Fibroblast of mammary gland (primary cell): ENCODE measurements at regions not wholly inside any gene's neighbourhood (a gene's known extent, or its start where the extent isn't known, plus 50 kb on each side); places are given as distances from the start of the nearest gene placed in this dataset.
A peak's percentile ranks its signal among the peaks of the same experiment; 100 is the strongest.
"Not testable (repeated sequence)": the region's sequence is repeated elsewhere in the genome, so short reads cannot be mapped to it uniquely, and the experiment has no call there.

Experiments used
- DNase-seq: peaks from one replicate; pipeline ENCODE4 v3.0.0-alpha.2; 2010; ENCODE audit warnings: low read depth
- H3K4me3 ChIP-seq: 2 replicates; pipeline ENCODE4 v1.5.1; 2011; ENCODE audit warnings: low read depth, mild to moderate bottlenecking, low read length, moderate library complexity; ENCODE audit not compliant: control insufficient read depth
- TF ChIP-seq, protein P1 (sequence below): conservative IDR thresholded peaks from 2 replicates; pipeline ENCODE4 v1.5.1; 2011; ENCODE audit warnings: low read depth, low read length, inconsistent platforms; ENCODE audit not compliant: control insufficient read depth, insufficient read depth

DNA sequence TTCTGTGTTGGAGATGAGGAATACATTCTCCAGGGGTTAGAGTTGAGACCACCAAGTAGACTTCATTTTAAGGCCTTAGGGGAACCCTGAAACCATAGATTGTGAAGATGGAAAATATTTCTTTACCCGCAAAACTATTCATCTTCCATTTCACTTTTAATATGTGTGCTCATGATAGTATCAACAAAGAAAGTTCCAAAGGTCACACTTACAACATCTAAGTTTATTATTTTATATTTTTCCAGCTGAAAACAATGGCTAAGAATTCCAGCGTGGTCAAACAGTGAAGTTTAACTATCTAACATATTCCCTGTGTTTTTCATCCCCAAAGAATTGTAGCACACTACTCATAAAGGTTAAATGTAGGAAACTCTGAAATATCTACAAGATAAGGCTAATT, 214.5 kb upstream of the GIMD1 start:
- no peak for DNase-seq
- TF ChIP-seq, protein P1, sequence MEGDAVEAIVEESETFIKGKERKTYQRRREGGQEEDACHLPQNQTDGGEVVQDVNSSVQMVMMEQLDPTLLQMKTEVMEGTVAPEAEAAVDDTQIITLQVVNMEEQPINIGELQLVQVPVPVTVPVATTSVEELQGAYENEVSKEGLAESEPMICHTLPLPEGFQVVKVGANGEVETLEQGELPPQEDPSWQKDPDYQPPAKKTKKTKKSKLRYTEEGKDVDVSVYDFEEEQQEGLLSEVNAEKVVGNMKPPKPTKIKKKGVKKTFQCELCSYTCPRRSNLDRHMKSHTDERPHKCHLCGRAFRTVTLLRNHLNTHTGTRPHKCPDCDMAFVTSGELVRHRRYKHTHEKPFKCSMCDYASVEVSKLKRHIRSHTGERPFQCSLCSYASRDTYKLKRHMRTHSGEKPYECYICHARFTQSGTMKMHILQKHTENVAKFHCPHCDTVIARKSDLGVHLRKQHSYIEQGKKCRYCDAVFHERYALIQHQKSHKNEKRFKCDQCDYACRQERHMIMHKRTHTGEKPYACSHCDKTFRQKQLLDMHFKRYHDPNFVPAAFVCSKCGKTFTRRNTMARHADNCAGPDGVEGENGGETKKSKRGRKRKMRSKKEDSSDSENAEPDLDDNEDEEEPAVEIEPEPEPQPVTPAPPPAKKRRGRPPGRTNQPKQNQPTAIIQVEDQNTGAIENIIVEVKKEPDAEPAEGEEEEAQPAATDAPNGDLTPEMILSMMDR: no peak
- no peak overlapping the region for H3K4me3 ChIP-seq

DNA sequence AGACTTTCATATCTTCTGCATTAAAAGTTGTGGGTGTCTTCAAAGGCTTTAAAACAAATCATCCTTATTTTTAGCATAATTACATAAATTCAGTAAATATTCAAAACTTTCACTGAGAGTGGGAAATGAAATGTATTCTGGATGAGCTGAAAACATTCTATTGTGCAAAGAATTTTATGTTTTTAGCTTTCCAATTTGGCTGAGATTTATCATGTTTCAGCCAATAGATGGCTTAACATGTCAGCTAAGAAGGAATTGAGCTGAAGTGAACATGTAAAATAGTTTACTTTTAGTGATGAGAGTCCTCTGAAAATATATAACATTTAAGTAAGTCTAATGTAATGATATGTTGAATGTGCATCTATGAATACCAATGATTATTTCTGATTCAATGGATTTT, 213.5 kb upstream of the GIMD1 start:
- H3K4me3 ChIP-seq: no peak overlapping the region
- DNase-seq: no peak
- TF ChIP-seq, protein P1: no peak

DNA sequence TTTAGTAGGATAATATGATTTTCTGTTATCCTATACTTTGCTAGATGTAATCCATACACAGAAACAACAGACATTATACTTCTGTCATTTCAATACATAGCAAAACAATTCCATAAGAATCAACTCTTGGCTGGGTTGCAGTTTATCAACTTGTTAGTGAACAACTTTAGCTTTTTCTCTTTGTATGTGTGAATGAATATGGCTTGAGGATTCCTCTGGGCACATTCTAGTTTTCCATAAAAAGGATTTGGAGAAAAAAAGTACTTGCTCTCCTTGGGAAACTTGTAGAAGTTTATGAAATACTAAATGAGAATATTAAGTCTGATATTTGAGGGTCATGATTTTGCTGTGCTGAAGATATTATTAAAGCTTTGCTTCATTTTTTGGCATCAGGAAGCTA, 210.7 kb upstream of the GIMD1 start:
- DNase-seq: no peak
- no peak overlapping the region for H3K4me3 ChIP-seq
- TF ChIP-seq, protein P1: no peak

DNA sequence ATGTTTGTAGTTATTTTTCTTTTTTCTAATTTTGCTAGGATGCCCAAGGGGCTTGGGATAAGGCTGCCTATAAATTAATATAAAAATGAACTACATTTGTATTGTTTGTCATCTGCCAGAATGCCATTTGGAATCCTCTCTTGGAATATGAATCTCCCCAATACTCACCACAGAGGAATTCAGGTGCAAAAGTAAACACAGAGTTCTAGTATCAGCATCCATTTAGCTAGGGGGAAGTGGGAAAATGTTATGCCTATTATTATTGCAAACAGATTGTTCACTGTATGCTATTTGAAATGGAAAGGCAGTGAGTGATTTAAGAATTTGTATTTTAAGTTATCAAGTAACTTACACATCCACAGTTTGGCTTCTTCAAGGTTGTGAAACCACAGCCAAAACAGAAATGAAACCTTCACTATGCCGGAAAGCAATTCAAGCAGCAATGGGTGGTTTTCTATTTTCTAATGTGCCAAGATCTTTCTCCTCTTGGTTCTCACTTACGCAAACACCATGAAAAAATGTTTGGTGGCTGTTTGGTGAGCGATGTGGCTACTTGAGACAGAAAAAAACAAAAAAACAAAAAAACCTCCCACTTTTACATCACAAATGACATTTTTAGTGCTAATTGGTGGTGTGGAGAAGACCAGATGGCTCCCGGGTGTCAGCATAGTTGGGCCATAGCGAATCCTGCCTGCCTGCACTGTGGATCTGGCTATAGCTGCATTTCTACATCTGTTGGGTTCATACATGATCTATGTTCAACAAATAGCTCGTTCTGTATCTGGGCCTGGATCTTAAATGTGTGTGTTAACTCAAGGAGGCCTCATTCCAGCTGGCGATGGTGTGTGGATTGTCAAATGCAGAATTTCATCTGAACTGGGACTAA, 200.8 kb upstream of the GIMD1 start:
- DNase-seq: peak; percentile 32

DNA sequence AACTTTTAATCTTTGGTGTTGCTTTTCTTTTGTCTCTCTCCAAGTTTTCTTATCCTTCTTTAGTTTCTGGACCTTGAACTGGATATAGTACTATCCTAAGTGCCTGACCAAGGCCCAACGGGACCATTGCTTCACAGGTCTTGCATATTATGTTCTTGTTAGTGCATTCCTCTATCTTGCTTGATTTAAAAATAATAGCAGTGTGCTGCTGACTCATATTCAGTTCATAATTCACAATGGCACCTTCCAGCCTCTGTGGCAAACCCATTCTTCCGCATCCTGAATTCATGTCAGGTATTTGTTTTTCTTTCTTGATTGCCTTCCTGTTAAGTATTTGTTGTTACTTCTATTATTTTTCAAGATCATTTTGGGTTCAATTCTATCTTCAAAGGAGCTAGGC, 197.1 kb upstream of the GIMD1 start:
- no peak overlapping the region for H3K4me3 ChIP-seq
- DNase-seq: peak; percentile 13
- TF ChIP-seq, protein P1: no peak

More for the DNA sequence above, 200.8 kb upstream of the GIMD1 start:
- no peak overlapping the region for H3K4me3 ChIP-seq
- TF ChIP-seq, protein P1: no peak

DNA sequence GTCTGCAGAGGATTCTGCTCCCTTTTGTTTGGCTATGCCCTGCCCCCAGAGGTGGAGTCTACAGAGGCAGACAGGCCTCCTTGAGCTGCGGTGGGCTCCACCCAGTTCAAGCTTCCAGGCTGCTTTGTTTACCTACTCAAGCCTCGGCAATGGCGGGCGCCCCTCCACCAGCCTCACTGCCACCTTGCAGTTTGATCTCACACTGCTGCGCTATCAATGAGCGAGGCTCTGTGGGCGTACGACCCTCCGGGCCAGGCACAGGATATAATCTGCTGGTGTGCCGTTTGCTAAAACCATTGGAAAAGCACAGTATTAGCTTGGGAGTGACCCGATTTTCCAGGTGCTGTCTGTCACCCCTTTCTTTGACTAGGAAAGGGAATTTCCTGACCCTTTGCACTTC, 195.1 kb upstream of the GIMD1 start:
- not testable (repeated sequence) for H3K4me3 ChIP-seq, DNase-seq

DNA sequence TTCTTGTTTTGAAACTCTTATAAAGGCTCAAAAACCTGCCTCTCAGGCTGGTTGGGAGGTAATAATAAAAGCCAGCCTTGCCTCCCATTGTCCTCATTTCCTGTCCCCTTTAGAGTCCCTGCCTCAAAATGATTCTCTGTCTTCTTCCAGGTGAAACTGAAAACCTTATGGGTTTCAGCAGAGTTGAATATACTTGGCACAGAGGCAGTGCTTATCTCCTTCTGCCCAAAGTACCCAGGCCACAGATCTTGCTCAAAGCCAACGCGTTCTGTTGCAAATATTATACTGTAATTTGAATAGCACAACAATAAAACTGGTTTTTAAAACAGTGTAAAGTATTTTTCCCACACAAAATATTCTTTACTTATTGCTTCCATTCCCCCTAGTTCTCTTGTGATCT, 183.1 kb upstream of the GIMD1 start:
- DNase-seq: no peak
- TF ChIP-seq, protein P1: no peak
- no peak overlapping the region for H3K4me3 ChIP-seq
